Stomach (tissue), 4 donors: ENCODE measurements at regions not wholly inside any gene's neighbourhood (a gene's known extent, or its start where the extent isn't known, plus 50 kb on each side); places are given as distances from the start of the nearest gene placed in this dataset.

Experiments
- CTCF ChIP-seq, 7 experiments: fragments of 450-650 bp in 4 of 7; fragments of 200-600 bp in 3 of 7; sonication (generic) in 3 of 7; IDR thresholded peaks; one replicate each; pipeline ENCODE4 v1.5.1; 2016 to 2019; ENCODE audit warnings: antibody characterized with exemption in 7 of 7, control low read depth in 2 of 7, mild to moderate bottlenecking in 1 of 7
- POLR2A ChIP-seq, 4 donors: fragments of 450-650 bp; IDR thresholded peaks; one replicate each; pipeline ENCODE4 v1.6.1; 2016; ENCODE audit warnings: antibody characterized with exemption in 4 of 4, control low read depth in 2 of 4, mild to moderate bottlenecking in 1 of 4, moderate library complexity in 1 of 4

DNA sequence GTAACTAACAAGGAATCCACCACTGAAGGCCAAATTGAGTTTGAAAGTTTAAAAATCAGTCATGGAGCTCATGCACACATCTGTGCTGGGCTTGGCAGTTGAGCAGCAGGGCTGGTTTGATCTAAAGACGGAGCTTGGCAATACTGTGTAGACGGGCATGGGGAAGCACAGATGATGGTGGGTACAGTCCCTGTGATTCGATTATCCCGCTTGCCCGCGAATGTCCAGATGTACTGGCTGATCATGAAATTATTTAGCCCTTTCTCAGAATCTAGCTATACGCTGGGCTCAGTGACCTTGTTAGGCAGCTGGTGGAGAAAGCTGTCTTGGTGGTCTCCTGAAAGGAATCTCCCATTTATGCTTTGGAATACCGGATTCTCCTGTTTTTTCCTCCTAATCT, 74.8 kb upstream of the SOX11 start:
- TF ChIP-seq POLR2A (IDR thresholded peaks at IDR 0.05): no peak
- TF ChIP-seq CTCF (IDR thresholded peaks at IDR 0.05): no peak
